ENCODE measurements at regions not wholly inside any gene's neighbourhood (a gene's known extent, or its start where the extent isn't known, plus 50 kb on each side); places are given as distances from the start of the nearest gene placed in this dataset.
"Not testable (repeated sequence)": the region's sequence is repeated elsewhere in the genome, so short reads cannot be mapped to it uniquely, and the experiment has no call there.

DNA sequence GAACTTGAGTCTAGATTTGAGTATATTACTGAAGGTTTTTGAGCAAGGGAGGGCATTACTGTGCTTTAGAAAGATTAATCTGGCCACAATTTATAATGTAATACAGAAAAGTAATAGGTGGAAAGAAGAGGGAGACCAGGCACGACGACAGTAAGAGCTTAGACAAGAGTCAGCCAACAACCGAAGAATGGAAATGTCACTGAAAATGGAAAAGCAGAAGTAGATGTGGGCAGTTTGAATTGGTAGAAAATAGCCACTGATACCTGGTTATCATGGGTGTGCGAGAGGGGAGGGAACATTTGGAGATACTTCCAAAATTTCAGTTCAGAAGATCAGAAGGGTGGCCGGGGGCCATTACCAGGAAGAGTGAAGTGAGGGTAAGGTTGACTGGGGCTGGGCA lies 339.1 kb downstream of the UTRN start:
- Histone ChIP-seq H3K27me3 (ENCODE audit: control insufficient read depth, insufficient read depth, low read length) (no peaks in the 10 kb centered on the region), H3K9me3 (ENCODE audit: control insufficient read depth, insufficient read depth, low read length) (no peaks in the 10 kb centered on the region), H3K36me3 (ENCODE audit: control insufficient read depth, insufficient read depth, low read length) (no peaks in the 10 kb centered on the region), H3K27ac (ENCODE audit: low read length) (no peak overlapping the region), H3K4me1 (ENCODE audit: control insufficient read depth, insufficient read depth, low read length) (no peaks in the 10 kb centered on the region), H3K4me3 (ENCODE audit: low read length) (no peak overlapping the region)
- no CpG with 5 or more reads among the region's 5 CpGs for WGBS (ENCODE audit: insufficient coverage, insufficient read length)
- DNase-seq (ENCODE audit: low read depth, low spot score), result no peak

DNA sequence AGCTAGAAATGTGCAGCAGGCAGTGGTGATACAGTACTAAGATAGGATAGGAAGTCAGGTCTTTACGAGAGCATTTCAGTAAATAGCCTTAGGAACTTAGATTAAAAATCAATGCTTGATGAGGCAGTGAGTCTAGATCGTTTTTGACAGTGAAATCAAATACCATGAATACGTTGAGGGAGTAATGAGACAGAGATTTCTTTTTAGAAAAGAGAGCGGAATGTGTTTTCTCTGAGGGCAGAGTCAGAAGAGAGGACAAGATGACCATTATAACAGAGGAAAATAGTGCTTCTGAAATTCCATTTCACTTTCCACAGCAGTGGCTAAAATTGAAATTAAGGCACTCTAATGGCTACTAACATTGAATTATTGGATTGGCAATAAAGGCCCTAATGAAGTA lies 339.6 kb downstream of the UTRN start:
- Histone ChIP-seq H3K27ac (ENCODE audit: low read length) (no peak overlapping the region), H3K36me3 (ENCODE audit: control insufficient read depth, insufficient read depth, low read length) (no peaks in the 10 kb centered on the region), H3K4me3 (ENCODE audit: low read length) (no peak overlapping the region)

DNA sequence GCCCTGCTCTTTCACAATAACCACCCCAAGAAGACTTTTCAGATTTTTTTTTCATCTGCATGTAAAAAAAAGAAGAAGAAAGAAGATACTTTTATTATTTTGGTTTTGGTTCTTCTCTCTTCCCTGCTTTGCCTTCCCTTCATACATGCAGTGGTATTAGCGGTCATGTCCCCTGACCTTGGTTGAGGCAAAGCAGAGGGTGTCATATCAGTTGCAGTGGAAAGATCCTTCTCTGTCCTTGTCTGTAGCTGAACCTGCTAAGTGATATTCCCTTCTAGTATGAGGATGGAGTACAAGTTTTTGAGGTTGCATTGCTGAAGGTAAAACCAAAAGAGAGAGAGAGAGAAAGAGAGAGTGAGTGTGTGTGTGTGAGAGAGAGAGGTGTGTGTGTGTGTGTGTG lies 345.7 kb downstream of the UTRN start:
- Histone ChIP-seq H3K27me3 (ENCODE audit: control insufficient read depth, insufficient read depth, low read length) (no peaks in the 10 kb centered on the region), H3K9me3 (ENCODE audit: control insufficient read depth, insufficient read depth, low read length) (no peaks in the 10 kb centered on the region), H3K36me3 (ENCODE audit: control insufficient read depth, insufficient read depth, low read length) (no peaks in the 10 kb centered on the region), H3K4me1 (ENCODE audit: control insufficient read depth, insufficient read depth, low read length) (no peaks in the 10 kb centered on the region), H3K4me3 (ENCODE audit: low read length) (no peak overlapping the region), H3K27ac (ENCODE audit: low read length) (no peak overlapping the region)
- DNase-seq (ENCODE audit: low read depth, low spot score), result no peak
- WGBS (ENCODE audit: insufficient coverage, insufficient read length), result no CpG with 5 or more reads among the region's 1 CpG

More for the DNA sequence above, 339.6 kb downstream of the UTRN start:
- no CpG with 5 or more reads among the region's 4 CpGs for WGBS (ENCODE audit: insufficient coverage, insufficient read length)
- Histone ChIP-seq H3K27me3 (ENCODE audit: control insufficient read depth, insufficient read depth, low read length) (no peaks in the 10 kb centered on the region), H3K4me1 (ENCODE audit: control insufficient read depth, insufficient read depth, low read length) (no peaks in the 10 kb centered on the region), H3K9me3 (ENCODE audit: control insufficient read depth, insufficient read depth, low read length) (no peaks in the 10 kb centered on the region)
- DNase-seq (ENCODE audit: low read depth, low spot score), result no peak

DNA sequence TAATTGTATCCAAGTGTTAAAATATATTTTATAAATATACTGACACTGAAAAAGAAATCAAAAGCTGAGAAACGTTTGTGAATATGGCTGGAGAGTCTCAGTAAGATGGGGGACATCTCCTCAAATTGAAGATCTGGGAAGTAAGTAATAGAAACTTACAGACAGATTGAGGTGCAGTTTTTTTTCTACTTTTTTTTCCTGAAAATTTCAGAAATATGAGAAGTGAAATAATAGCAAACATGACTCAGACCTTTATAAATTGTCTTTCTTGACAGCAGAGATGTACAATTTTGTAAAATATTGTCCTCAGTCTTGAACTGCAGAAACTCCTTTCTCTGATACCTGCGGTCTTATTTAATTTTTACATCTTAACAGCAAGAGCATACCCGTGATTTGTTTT lies 347.1 kb downstream of the UTRN start:
- Histone ChIP-seq H3K9me3 (ENCODE audit: control insufficient read depth, insufficient read depth, low read length) (no peaks in the 10 kb centered on the region), H3K36me3 (ENCODE audit: control insufficient read depth, insufficient read depth, low read length) (no peaks in the 10 kb centered on the region), H3K27ac (ENCODE audit: low read length) (no peak overlapping the region), H3K4me3 (ENCODE audit: low read length) (no peak overlapping the region), H3K27me3 (ENCODE audit: control insufficient read depth, insufficient read depth, low read length) (no peaks in the 10 kb centered on the region), H3K4me1 (ENCODE audit: control insufficient read depth, insufficient read depth, low read length) (no peaks in the 10 kb centered on the region)
- no CpG with 5 or more reads among the region's 3 CpGs for WGBS (ENCODE audit: insufficient coverage, insufficient read length)
- no peak for DNase-seq (ENCODE audit: low read depth, low spot score)

DNA sequence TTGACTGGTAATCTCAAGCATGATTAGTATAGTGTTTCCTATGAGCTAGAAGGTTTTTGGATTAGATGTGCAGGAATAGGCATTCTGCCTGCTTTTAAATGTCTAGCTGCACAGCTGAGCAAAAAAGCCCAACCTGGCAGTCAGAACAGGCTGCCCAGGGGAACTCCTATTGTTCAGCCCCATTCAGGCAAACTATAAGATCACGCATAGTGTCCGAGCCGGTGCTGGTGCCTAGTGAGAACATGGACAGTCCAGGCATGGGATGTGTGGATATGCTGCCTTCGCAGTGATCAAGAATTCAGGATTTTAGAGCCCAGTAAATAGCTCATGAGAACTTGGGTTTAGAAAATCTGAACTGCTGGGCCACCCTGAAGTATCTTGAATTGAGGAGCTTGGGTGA lies 348.8 kb downstream of the UTRN start:
- Histone ChIP-seq H3K9me3 (ENCODE audit: control insufficient read depth, insufficient read depth, low read length) (no peaks in the 10 kb centered on the region), H3K27me3 (ENCODE audit: control insufficient read depth, insufficient read depth, low read length) (no peaks in the 10 kb centered on the region), H3K4me3 (ENCODE audit: low read length) (no peak overlapping the region), H3K4me1 (ENCODE audit: control insufficient read depth, insufficient read depth, low read length) (no peaks in the 10 kb centered on the region), H3K36me3 (ENCODE audit: control insufficient read depth, insufficient read depth, low read length) (no peaks in the 10 kb centered on the region), H3K27ac (ENCODE audit: low read length) (no peak overlapping the region)
- no CpG with 5 or more reads among the region's 4 CpGs for WGBS (ENCODE audit: insufficient coverage, insufficient read length)
- no peak for DNase-seq (ENCODE audit: low read depth, low spot score)

DNA sequence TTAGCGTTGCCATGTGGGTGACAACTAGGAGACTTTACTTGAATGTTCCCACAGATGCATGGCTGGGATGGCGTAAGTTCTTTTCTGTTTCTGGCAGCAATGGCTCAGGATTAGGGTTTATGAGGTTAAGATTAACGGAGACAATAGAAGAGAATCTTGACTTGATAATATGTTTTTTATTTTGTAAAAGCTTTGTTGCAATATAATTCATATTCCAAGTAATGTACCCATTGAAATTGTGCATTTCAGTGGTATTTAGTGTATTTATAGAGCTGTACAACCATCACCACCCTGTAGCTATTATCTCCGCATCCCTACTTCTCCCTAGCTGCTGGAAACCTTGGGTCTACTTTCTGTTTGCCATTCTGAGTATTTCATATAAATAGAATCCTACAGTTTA lies 349.2 kb downstream of the UTRN start:
- WGBS (ENCODE audit: insufficient coverage, insufficient read length), result no CpG with 5 or more reads among the region's 4 CpGs
- no peaks in the 10 kb centered on the region for H3K27me3 ChIP-seq (ENCODE audit: control insufficient read depth, insufficient read depth, low read length)
- H3K9me3 ChIP-seq (ENCODE audit: control insufficient read depth, insufficient read depth, low read length), result no peaks in the 10 kb centered on the region
- H3K4me1 ChIP-seq (ENCODE audit: control insufficient read depth, insufficient read depth, low read length), result no peaks in the 10 kb centered on the region
- no peaks in the 10 kb centered on the region for H3K36me3 ChIP-seq (ENCODE audit: control insufficient read depth, insufficient read depth, low read length)
- no peak overlapping the region for H3K4me3 ChIP-seq (ENCODE audit: low read length)
- H3K27ac ChIP-seq (ENCODE audit: low read length), result no peak overlapping the region
- no peak for DNase-seq (ENCODE audit: low read depth, low spot score)

DNA sequence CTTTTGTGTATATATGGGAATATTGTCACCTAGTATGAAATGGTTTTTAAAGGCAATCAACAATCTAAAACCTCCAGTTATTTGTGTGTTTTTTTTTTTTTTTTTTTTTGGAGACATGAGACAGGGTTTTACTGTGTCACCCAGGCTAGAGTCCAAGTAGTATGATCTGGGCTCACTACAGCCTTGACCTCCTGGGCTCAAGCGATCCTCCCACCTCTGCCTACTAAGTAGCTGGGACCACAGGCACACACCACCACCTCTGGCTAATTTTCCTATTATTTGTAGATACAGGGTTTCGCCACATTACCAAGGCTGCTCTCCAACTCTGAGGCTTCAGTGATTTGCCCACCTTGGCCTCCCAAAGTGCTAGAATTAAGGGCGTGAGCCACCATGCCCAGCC lies 349.9 kb downstream of the UTRN start:
- Histone ChIP-seq H3K9me3 (ENCODE audit: control insufficient read depth, insufficient read depth, low read length) (no peaks in the 10 kb centered on the region), H3K4me3 (ENCODE audit: low read length) (no peak overlapping the region), H3K36me3 (ENCODE audit: control insufficient read depth, insufficient read depth, low read length) (no peaks in the 10 kb centered on the region), H3K27ac (ENCODE audit: low read length) (no peak overlapping the region), H3K27me3 (ENCODE audit: control insufficient read depth, insufficient read depth, low read length) (no peaks in the 10 kb centered on the region), H3K4me1 (ENCODE audit: control insufficient read depth, insufficient read depth, low read length) (no peaks in the 10 kb centered on the region)
- no CpG with 5 or more reads among the region's 3 CpGs for WGBS (ENCODE audit: insufficient coverage, insufficient read length)
- DNase-seq (ENCODE audit: low read depth, low spot score), result no peak

DNA sequence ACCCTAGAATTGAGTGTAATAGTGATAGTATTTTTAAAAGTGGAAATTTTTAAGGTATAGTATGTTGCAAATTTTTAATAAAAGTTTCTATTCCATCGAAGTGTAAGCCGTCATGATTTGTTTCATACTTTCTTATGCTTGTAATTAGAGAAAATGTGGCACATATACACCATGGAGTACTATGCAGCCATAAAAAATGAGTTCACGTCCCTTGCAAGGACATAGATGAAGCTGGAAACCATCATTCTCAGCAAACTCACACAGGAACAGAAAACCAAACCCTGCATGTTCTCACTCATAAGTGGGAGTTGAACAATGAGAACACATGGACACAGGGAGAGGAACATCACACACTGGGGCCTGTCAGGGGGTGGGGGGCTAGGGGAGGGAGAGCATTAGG lies 350.9 kb downstream of the UTRN start:
- H3K9me3 ChIP-seq (ENCODE audit: control insufficient read depth, insufficient read depth, low read length); DNase-seq (ENCODE audit: low read depth, low spot score); H3K4me3 ChIP-seq (ENCODE audit: low read length); H3K27ac ChIP-seq (ENCODE audit: low read length); H3K4me1 ChIP-seq (ENCODE audit: control insufficient read depth, insufficient read depth, low read length); H3K36me3 ChIP-seq (ENCODE audit: control insufficient read depth, insufficient read depth, low read length); H3K27me3 ChIP-seq (ENCODE audit: control insufficient read depth, insufficient read depth, low read length): not testable (repeated sequence)
- 100% methylated on average over 2 of the region's 3 CpGs for WGBS (ENCODE audit: insufficient coverage, insufficient read length)

DNA sequence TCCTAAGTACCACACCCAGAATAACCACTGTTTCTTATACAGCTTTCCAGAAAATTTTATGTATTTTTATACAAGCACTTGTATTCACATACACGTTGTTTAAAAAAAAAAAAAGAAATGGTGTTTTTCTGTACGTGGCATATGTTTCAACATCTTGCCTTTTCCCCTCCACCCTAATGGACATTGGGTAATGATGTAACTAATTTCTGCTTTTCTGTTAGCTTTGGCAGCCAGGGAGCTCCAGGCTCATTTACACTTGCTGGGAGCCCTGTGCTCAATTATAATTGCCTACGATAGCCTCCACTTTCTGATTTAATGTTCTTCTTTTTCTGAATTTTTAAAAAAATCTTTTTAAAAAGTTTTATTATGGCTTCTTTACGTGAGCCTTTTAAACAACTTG lies 352.4 kb downstream of the UTRN start:
- H3K27ac ChIP-seq (ENCODE audit: low read length), result no peak overlapping the region
- H3K27me3 ChIP-seq (ENCODE audit: control insufficient read depth, insufficient read depth, low read length), result no peaks in the 10 kb centered on the region
- WGBS (ENCODE audit: insufficient coverage, insufficient read length), result no CpG with 5 or more reads among the region's 4 CpGs
- no peaks in the 10 kb centered on the region for H3K9me3 ChIP-seq (ENCODE audit: control insufficient read depth, insufficient read depth, low read length)
- no peaks in the 10 kb centered on the region for H3K36me3 ChIP-seq (ENCODE audit: control insufficient read depth, insufficient read depth, low read length)
- H3K4me1 ChIP-seq (ENCODE audit: control insufficient read depth, insufficient read depth, low read length), result no peaks in the 10 kb centered on the region; the same call in 1 of the 2 replicates
- no peak overlapping the region for H3K4me3 ChIP-seq (ENCODE audit: low read length)
- no peak for DNase-seq (ENCODE audit: low read depth, low spot score)

DNA sequence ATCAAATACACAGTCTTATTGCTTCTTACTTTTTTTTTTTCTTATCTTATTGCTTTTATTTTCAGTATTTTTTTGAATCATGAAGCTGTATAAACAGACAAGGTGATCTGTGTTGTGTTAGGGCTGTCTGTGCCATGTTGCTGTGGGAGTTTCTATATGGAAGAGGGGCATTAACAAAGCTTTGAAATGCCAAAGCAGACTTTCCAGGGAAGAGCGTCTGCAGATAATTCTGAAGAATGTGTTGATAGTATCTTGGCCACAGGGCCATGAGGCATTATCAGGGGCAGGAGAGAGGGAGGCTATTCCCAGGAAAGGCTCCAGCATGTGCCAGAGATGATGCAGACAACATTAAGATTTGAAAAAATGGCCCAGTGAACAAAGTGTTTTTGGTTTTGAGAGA lies 354.5 kb downstream of the UTRN start:
- H3K4me3 ChIP-seq (ENCODE audit: low read length), result no peak overlapping the region
- no peaks in the 10 kb centered on the region; the same call in 1 of the 2 replicates for H3K4me1 ChIP-seq (ENCODE audit: control insufficient read depth, insufficient read depth, low read length)
- H3K36me3 ChIP-seq (ENCODE audit: control insufficient read depth, insufficient read depth, low read length), result no peaks in the 10 kb centered on the region
- H3K9me3 ChIP-seq (ENCODE audit: control insufficient read depth, insufficient read depth, low read length), result no peaks in the 10 kb centered on the region
- no peak for DNase-seq (ENCODE audit: low read depth, low spot score)
- no CpG with 5 or more reads among the region's 1 CpG for WGBS (ENCODE audit: insufficient coverage, insufficient read length)
- no peaks in the 10 kb centered on the region for H3K27me3 ChIP-seq (ENCODE audit: control insufficient read depth, insufficient read depth, low read length)
- no peak overlapping the region for H3K27ac ChIP-seq (ENCODE audit: low read length)

DNA sequence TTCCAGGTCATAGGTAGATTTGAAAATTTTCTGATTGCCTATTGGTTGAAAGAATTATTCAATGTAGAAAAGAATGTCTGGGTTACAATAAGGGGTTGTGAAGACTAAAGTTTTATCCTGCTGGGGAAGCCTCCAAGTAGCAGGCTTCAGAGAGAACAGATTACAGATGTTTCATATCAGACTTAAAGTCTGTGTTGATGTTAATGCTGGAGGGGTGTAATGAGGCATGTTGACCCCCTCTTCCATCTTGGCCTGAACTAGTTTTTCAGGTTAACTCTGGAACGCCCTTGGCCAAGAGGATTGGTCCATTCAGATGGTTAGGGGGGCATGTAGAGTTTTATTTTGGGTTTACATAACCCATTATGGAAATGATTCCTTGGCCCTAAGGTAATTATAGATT lies 356.2 kb downstream of the UTRN start:
- H3K27me3 ChIP-seq (ENCODE audit: control insufficient read depth, insufficient read depth, low read length), result no peaks in the 10 kb centered on the region
- H3K9me3 ChIP-seq (ENCODE audit: control insufficient read depth, insufficient read depth, low read length), result no peaks in the 10 kb centered on the region
- no CpG with 5 or more reads among the region's 1 CpG for WGBS (ENCODE audit: insufficient coverage, insufficient read length)
- no peak for DNase-seq (ENCODE audit: low read depth, low spot score)
- H3K27ac ChIP-seq (ENCODE audit: low read length), result no peak overlapping the region
- H3K36me3 ChIP-seq (ENCODE audit: control insufficient read depth, insufficient read depth, low read length), result no peaks in the 10 kb centered on the region
- no peak overlapping the region for H3K4me3 ChIP-seq (ENCODE audit: low read length)
- H3K4me1 ChIP-seq (ENCODE audit: control insufficient read depth, insufficient read depth, low read length), result no peaks in the 10 kb centered on the region; the same call in 1 of the 2 replicates

Data from iPS DF 6.9 (cell line).